Ovary (tissue), 3 donors: ENCODE measurements at regions not wholly inside any gene's neighbourhood (a gene's known extent, or its start where the extent isn't known, plus 50 kb on each side); places are given as distances from the start of the nearest gene placed in this dataset.

Experiments used
- EP300 ChIP-seq: sonication (generic); formaldehyde crosslinking; IDR thresholded peaks from one replicate; pipeline ENCODE4 v1.6.1; 2017; ENCODE audit warnings: antibody characterized with exemption
- POLR2A ChIP-seq: fragments of 450-650 bp; IDR thresholded peaks from one replicate; pipeline ENCODE4 v1.6.1; 2017; ENCODE audit warnings: antibody characterized with exemption, mild to moderate bottlenecking, moderate library complexity
- TF ChIP-seq, protein P1 (sequence below), 3 donors: fragments of 450-650 bp in 2 of 3; fragments of 200-600 bp in 1 of 3; IDR thresholded peaks; one replicate each; pipeline versions ENCODE4 v1.5.1 to v1.8.0; 2016 to 2022; ENCODE audit warnings: antibody characterized with exemption in 3 of 3, mild to moderate bottlenecking in 1 of 3
- donor health status: DM: no; HTN: no; CAD: no.

DNA sequence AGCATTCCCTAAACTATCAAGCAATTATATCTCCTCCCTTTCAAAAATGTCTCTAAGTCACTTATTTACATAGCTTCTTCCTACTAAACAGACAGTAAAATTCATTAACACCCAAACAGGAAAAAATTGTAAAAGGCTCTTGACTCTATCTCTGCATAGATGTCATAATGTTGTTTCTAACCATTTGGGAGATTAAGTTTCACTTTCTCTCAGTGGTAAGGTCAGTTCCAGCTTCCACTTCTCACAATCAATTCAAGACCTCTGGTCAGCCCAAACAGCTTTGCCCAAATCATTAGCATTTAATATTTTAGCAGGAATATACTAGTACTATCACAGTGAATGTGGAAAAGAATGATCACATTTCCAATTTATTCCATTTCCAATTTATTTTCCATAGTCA, 374.3 kb upstream of the MC4R start:
- TF ChIP-seq, protein P1, sequence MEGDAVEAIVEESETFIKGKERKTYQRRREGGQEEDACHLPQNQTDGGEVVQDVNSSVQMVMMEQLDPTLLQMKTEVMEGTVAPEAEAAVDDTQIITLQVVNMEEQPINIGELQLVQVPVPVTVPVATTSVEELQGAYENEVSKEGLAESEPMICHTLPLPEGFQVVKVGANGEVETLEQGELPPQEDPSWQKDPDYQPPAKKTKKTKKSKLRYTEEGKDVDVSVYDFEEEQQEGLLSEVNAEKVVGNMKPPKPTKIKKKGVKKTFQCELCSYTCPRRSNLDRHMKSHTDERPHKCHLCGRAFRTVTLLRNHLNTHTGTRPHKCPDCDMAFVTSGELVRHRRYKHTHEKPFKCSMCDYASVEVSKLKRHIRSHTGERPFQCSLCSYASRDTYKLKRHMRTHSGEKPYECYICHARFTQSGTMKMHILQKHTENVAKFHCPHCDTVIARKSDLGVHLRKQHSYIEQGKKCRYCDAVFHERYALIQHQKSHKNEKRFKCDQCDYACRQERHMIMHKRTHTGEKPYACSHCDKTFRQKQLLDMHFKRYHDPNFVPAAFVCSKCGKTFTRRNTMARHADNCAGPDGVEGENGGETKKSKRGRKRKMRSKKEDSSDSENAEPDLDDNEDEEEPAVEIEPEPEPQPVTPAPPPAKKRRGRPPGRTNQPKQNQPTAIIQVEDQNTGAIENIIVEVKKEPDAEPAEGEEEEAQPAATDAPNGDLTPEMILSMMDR (IDR thresholded peaks at IDR 0.05) = no peak
- TF ChIP-seq POLR2A = no peak
- TF ChIP-seq EP300 = no peak
